PC-3 (cell line): ENCODE measurements at regions not wholly inside any gene's neighbourhood (a gene's known extent, or its start where the extent isn't known, plus 50 kb on each side); places are given as distances from the start of the nearest gene placed in this dataset.

Experiments used
- ATAC-seq: fragments of 200-7000 bp; cut with Tn5 transposase; 2 replicates; pipeline ENCODE4 v1.9.1; 2020; ENCODE audit warnings: mild to moderate bottlenecking, moderate library complexity
- BruUV-seq: library from RNA; stranded (reverse); fragments of 400-500 nt; replicated peaks from 2 replicates; lab custom pipeline; 2021; lab: Mats Ljungman, UMichigan
- CTCF ChIA-PET: fragments of 300-600 bp; sonication (Branson Sonifier 250); formaldehyde crosslinking; loops from one replicate; lab custom pipeline; 2022; ENCODE audit warnings: antibody characterized with exemption; lab: Charles Lee
- POLR2A ChIA-PET: fragments of 300-600 bp; sonication (Branson Sonifier 250); formaldehyde crosslinking; loops from one replicate; lab custom pipeline; 2022; ENCODE audit warnings: antibody characterized with exemption; ENCODE audit not compliant: unreplicated experiment; lab: Charles Lee
- DNase-seq: peaks from one replicate; pipeline ENCODE4 v3.0.0-alpha.2; 2015
- H2AFZ ChIP-seq: fragments of 300-600 bp; sonication (generic); 2 replicates; pipeline ENCODE4 v1.6.0; 2016; ENCODE audit warnings: antibody characterized with exemption, low read length
- H3F3A ChIP-seq: fragments of 300-600 bp; sonication (generic); one replicate; pipeline ENCODE4 v1.6.0; 2017; ENCODE audit warnings: antibody characterized with exemption, low read length, control low read depth, mild to moderate bottlenecking; ENCODE audit not compliant: unreplicated experiment
- H3K27ac ChIP-seq: fragments of 300-600 bp; sonication (generic); 2 replicates; pipeline ENCODE4 v1.5.1; 2016; ENCODE audit warnings: mild to moderate bottlenecking, low read length
- H3K27me3 ChIP-seq: fragments of 300-600 bp; sonication (generic); 2 replicates; pipeline ENCODE4 v1.6.1; 2016; ENCODE audit warnings: low read length, mixed read lengths
- H3K36me3 ChIP-seq: fragments of 300-600 bp; sonication (generic); 2 replicates; pipeline ENCODE4 v1.6.1; 2016; ENCODE audit warnings: low read depth, mixed run types, low read length, mixed read lengths
- H3K4me1 ChIP-seq: fragments of 300-600 bp; sonication (generic); 2 replicates; pipeline ENCODE4 v1.5.1; 2016; ENCODE audit warnings: low read length; ENCODE audit not compliant: insufficient read depth
- H3K4me2 ChIP-seq: fragments of 300-600 bp; sonication (generic); 2 replicates; pipeline ENCODE4 v1.6.0; 2016; ENCODE audit warnings: low read length
- H3K4me3 ChIP-seq: fragments of 300-600 bp; sonication (generic); 2 replicates; pipeline ENCODE4 v1.5.1; 2016; ENCODE audit warnings: mild to moderate bottlenecking, low read length, mixed read lengths
- H3K79me2 ChIP-seq: fragments of 300-600 bp; sonication (generic); 2 replicates; pipeline ENCODE4 v1.6.1; 2017; ENCODE audit warnings: low read length, mixed read lengths
- H3K9ac ChIP-seq: fragments of 300-600 bp; sonication (generic); 2 replicates; pipeline ENCODE4 v1.6.0; 2016; ENCODE audit warnings: mild to moderate bottlenecking, low read length
- H3K9me2 ChIP-seq: fragments of 300-600 bp; sonication (generic); replicated peaks from 2 replicates; pipeline ENCODE4 v1.6.1; 2016; ENCODE audit warnings: mixed run types, low read length, mixed read lengths
- H3K9me3 ChIP-seq: fragments of 300-600 bp; sonication (generic); 2 replicates; pipeline ENCODE4 v1.6.1; 2016; ENCODE audit warnings: low read length, mixed read lengths
- H4K20me1 ChIP-seq: fragments of 300-600 bp; sonication (generic); 2 replicates; pipeline ENCODE4 v1.6.1; 2016; ENCODE audit warnings: low read length, mixed read lengths
- EZH2 ChIP-seq: fragments of 300-600 bp; sonication (generic); IDR thresholded peaks from one replicate; pipeline ENCODE4 v1.6.1; 2017; ENCODE audit warnings: antibody characterized with exemption, mild to moderate bottlenecking, low read length; ENCODE audit not compliant: unreplicated experiment
- EZH2phosphoT487 ChIP-seq: fragments of 300-600 bp; sonication (generic); IDR thresholded peaks from 2 replicates; pipeline ENCODE4 v1.6.1; 2018; ENCODE audit warnings: mild to moderate bottlenecking, antibody characterized with exemption, low read length, borderline replicate concordance
- intact Hi-C: fragments of 100-400 bp; cut with micrococcal nuclease; formaldehyde crosslinking; loops from 2 replicates; pipeline ENCODE4 v1.9.0; 2023
- TF ChIP-seq, protein P1 (sequence below): fragments of 300-600 bp; sonication (generic); conservative IDR thresholded peaks from 2 replicates; pipeline ENCODE4 v1.5.1; 2017; ENCODE audit warnings: antibody characterized with exemption, low read depth, mild to moderate bottlenecking, low read length

DNA sequence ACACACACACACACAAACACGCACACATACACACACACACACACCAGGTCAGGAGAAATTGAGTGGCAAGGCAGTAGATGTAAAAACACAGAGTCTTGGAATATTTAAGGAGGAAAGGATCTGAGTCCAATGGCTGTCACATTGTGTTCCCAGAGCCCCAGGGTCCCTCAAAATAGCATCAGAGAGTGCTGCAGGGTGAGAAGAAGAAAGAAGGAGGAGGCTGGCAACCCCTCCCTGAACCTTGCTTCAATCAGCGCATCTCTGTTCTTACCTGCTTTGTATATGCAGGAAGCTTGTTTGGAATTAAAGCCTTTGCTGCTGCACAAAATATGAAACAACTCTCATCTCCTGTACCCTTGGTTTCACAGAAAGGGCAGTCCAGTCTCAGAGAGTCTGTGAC lies 406.5 kb downstream of the MIAT start:
- no peaks in the 10 kb centered on the region for H3K27me3 ChIP-seq
- intact Hi-C loops, result no loop called here
- BruUV-seq, result no TSS peak
- H4K20me1 ChIP-seq, result no peaks in the 10 kb centered on the region
- TF ChIP-seq, protein P1, sequence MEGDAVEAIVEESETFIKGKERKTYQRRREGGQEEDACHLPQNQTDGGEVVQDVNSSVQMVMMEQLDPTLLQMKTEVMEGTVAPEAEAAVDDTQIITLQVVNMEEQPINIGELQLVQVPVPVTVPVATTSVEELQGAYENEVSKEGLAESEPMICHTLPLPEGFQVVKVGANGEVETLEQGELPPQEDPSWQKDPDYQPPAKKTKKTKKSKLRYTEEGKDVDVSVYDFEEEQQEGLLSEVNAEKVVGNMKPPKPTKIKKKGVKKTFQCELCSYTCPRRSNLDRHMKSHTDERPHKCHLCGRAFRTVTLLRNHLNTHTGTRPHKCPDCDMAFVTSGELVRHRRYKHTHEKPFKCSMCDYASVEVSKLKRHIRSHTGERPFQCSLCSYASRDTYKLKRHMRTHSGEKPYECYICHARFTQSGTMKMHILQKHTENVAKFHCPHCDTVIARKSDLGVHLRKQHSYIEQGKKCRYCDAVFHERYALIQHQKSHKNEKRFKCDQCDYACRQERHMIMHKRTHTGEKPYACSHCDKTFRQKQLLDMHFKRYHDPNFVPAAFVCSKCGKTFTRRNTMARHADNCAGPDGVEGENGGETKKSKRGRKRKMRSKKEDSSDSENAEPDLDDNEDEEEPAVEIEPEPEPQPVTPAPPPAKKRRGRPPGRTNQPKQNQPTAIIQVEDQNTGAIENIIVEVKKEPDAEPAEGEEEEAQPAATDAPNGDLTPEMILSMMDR, result no peak
- TF ChIP-seq EZH2 (no peak), EZH2phosphoT487 (no peak)
- ChIA-PET CTCF (no interaction called here), POLR2A (no interaction called here)
- H3F3A ChIP-seq, result no peaks in the 10 kb centered on the region
- no peaks in the 10 kb centered on the region for H3K9me2 ChIP-seq
- no peak overlapping the region for H3K9ac ChIP-seq
- H3K4me2 ChIP-seq, result no peak overlapping the region
- no peak overlapping the region for H3K4me3 ChIP-seq
- no peak overlapping the region for H3K27ac ChIP-seq
- no peaks in the 10 kb centered on the region for H3K4me1 ChIP-seq
- ATAC-seq (no peak), DNase-seq (no peak)
- no peaks in the 10 kb centered on the region for H3K9me3 ChIP-seq
- no peak overlapping the region for H2AFZ ChIP-seq
- H3K79me2 ChIP-seq, result no peaks in the 10 kb centered on the region
- H3K36me3 ChIP-seq, result no peaks in the 10 kb centered on the region

DNA sequence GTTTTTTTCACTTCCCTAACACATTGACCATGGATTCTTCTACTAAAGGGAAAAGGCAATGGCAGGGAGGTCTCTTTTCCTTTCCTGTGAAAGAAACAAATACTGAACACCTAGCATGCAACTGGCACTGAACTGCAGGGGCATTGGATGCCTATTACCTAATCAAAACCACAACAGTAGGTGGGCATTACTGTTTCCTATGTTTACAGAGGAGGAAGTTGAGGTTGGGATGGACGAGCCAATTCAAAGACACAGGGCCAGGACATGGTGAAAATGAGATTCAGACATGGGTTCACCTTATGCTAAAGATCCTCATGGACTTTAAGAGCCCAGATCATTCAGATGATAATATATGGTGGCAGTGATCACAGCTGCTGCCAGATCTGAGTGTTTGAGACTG lies 407.0 kb downstream of the MIAT start:
- Histone ChIP-seq H3K4me1 (no peaks in the 10 kb centered on the region), H2AFZ (no peak overlapping the region), H3K4me3 (no peak overlapping the region), H3K79me2 (no peaks in the 10 kb centered on the region), H3K27ac (no peak overlapping the region), H3K9ac (no peak overlapping the region), H3K9me3 (no peaks in the 10 kb centered on the region), H3K9me2 (no peaks in the 10 kb centered on the region), H3K4me2 (no peak overlapping the region), H3F3A (no peaks in the 10 kb centered on the region), H4K20me1 (no peaks in the 10 kb centered on the region), H3K27me3 (no peaks in the 10 kb centered on the region), H3K36me3 (no peaks in the 10 kb centered on the region)
- ATAC-seq (no peak), DNase-seq (no peak)
- ChIA-PET POLR2A (no interaction called here), CTCF (no interaction called here)
- no TSS peak for BruUV-seq
- intact Hi-C loops, result no loop called here
- TF ChIP-seq, protein P1, result no peak
- TF ChIP-seq EZH2 (no peak), EZH2phosphoT487 (no peak)

DNA sequence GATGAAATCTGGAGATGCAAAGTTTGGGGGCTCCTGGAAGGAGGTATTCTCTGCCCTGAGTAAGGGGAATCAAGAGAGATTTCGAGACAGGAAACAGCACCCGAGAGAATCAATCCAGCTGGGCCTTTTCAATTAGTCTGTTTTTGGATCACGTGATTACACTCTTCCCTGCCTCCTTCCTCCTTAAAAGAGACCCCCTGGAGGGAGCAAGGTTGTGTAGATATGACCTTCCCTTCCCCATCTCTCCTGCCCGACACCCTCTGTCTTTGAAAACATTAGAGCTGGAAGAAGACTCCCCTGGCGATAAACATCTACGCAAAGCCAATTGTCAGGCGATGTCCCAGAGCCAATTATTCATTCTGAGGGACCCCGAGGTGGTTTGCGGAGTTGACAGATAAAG lies 407.9 kb downstream of the MIAT start:
- H3K4me3 ChIP-seq, result no peak overlapping the region

More for the DNA sequence above, 407.9 kb downstream of the MIAT start:
- ChIA-PET POLR2A (no interaction called here), CTCF (no interaction called here)
- ATAC-seq (no peak), DNase-seq (no peak)
- Histone ChIP-seq H3K9ac (no peak overlapping the region), H3K27ac (no peak overlapping the region), H2AFZ (no peak overlapping the region), H3K79me2 (no peaks in the 10 kb centered on the region), H3K9me3 (no peaks in the 10 kb centered on the region), H3K4me1 (no peaks in the 10 kb centered on the region), H4K20me1 (no peaks in the 10 kb centered on the region), H3K27me3 (no peaks in the 10 kb centered on the region), H3K4me2 (no peak overlapping the region), H3K36me3 (no peaks in the 10 kb centered on the region), H3F3A (no peaks in the 10 kb centered on the region), H3K9me2 (no peaks in the 10 kb centered on the region)
- intact Hi-C loops, result no loop called here
- TF ChIP-seq EZH2phosphoT487 (no peak), EZH2 (no peak)
- TF ChIP-seq, protein P1, result no peak
- BruUV-seq, result no TSS peak
